Transverse colon (tissue), 3 donors: ENCODE measurements at regions not wholly inside any gene's neighbourhood (a gene's known extent, or its start where the extent isn't known, plus 50 kb on each side); places are given as distances from the start of the nearest gene placed in this dataset.

Experiments used
- CTCF ChIP-seq, 5 experiments: fragments of 200-600 bp in 3 of 5; fragments of 450-650 bp in 2 of 5; sonication (generic) in 3 of 5; IDR thresholded peaks; 1 replicate in 2 of 5; 2 replicates in 3 of 5; pipeline ENCODE4 v1.5.1; 2016 to 2017; ENCODE audit warnings: antibody characterized with exemption in 5 of 5, inconsistent platforms in 3 of 5, mild to moderate bottlenecking in 2 of 5, moderate library complexity in 1 of 5
- POLR2A ChIP-seq: fragments of 450-650 bp; IDR thresholded peaks from one replicate; pipeline ENCODE4 v1.6.1; 2016; ENCODE audit warnings: antibody characterized with exemption, mild to moderate bottlenecking, moderate library complexity

GRCh38 chr5:71998746-71999145 is 108.5 kb upstream of the MAP1B start:
- TF ChIP-seq POLR2A: no peak
- no peak for TF ChIP-seq CTCF (IDR thresholded peaks at IDR 0.05)
